ENCODE measurements at regions not wholly inside any gene's neighbourhood (a gene's known extent, or its start where the extent isn't known, plus 50 kb on each side); places are given as distances from the start of the nearest gene placed in this dataset.
A peak's percentile ranks its signal among the peaks of the same experiment; 100 is the strongest.

GRCh38 chr22:46035380-46035741, 58.4 kb upstream of the WNT7B start:
- TF ChIP-seq CTCF (IDR thresholded peaks at IDR 0.05) (no peak), POLR2A (IDR thresholded peaks at IDR 0.05) (peak in 1 of 4 donors; percentile 30), EP300 (IDR thresholded peaks at IDR 0.05) (no peak), POLR2AphosphoS5 (IDR thresholded peaks at IDR 0.05) (peak in 1 of 2 donors; percentile 4)

Measured in upper lobe of left lung (tissue), 4 donors.